OCI-LY7 (cell line): ENCODE measurements at regions not wholly inside any gene's neighbourhood (a gene's known extent, or its start where the extent isn't known, plus 50 kb on each side); places are given as distances from the start of the nearest gene placed in this dataset.

ENCODE experiments used
- CTCF ChIP-seq: fragments of 200-600 bp; sonication (generic); conservative IDR thresholded peaks from 2 replicates; pipeline ENCODE4 v1.5.1; 2014; ENCODE audit warnings: mild to moderate bottlenecking, antibody characterized with exemption, low read length, moderate library complexity, mixed read lengths
- EZH2phosphoT487 ChIP-seq: fragments of 200-600 bp; sonication (generic); IDR thresholded peaks from 2 replicates; pipeline ENCODE4 v1.6.1; 2018; ENCODE audit warnings: low read depth, borderline replicate concordance, mild to moderate bottlenecking, mixed run types, antibody characterized with exemption, low read length, moderate library complexity, mixed read lengths

GRCh38 chr3:22228705-22229104 lies 477.7 kb upstream of the ZNF385D start:
- TF ChIP-seq CTCF: no peak
- TF ChIP-seq EZH2phosphoT487: no peak
